DOHH2 (cell line): ENCODE measurements at regions not wholly inside any gene's neighbourhood (a gene's known extent, or its start where the extent isn't known, plus 50 kb on each side); places are given as distances from the start of the nearest gene placed in this dataset.

Experiments used
- EZH2phosphoT487 ChIP-seq: fragments of 200-600 bp; sonication (generic); IDR thresholded peaks from 2 replicates; pipeline ENCODE4 v1.6.1; 2017; ENCODE audit warnings: borderline replicate concordance, mild to moderate bottlenecking, antibody characterized with exemption, low read length, moderate library complexity, mixed read lengths
- TF ChIP-seq, protein P1 (sequence below): fragments of 200-600 bp; sonication (generic); IDR thresholded peaks from one replicate; pipeline ENCODE4 v1.5.1; 2014; ENCODE audit warnings: antibody characterized with exemption, mild to moderate bottlenecking, low read depth, low read length; ENCODE audit not compliant: poor library complexity, severe bottlenecking

DNA sequence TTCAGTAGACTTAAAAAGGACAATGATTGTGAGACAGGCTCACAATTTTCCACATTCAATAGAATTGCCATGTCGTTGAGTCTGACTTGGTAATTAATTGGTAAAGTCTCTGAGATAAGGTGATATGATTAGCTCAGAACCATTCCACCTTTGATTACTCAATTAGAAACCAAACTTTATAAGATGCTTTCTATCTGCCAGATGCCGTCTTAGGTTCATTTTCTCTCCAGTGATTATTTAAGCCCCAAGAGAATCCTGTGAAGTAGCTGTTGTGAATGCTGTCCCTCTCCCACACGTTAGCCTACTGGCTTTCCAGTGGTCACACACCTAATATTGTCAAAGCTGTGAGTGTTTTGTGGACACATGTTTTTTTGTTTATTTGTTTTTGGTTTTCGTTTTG is 528.9 kb upstream of the ZNF462 start:
- TF ChIP-seq, protein P1, sequence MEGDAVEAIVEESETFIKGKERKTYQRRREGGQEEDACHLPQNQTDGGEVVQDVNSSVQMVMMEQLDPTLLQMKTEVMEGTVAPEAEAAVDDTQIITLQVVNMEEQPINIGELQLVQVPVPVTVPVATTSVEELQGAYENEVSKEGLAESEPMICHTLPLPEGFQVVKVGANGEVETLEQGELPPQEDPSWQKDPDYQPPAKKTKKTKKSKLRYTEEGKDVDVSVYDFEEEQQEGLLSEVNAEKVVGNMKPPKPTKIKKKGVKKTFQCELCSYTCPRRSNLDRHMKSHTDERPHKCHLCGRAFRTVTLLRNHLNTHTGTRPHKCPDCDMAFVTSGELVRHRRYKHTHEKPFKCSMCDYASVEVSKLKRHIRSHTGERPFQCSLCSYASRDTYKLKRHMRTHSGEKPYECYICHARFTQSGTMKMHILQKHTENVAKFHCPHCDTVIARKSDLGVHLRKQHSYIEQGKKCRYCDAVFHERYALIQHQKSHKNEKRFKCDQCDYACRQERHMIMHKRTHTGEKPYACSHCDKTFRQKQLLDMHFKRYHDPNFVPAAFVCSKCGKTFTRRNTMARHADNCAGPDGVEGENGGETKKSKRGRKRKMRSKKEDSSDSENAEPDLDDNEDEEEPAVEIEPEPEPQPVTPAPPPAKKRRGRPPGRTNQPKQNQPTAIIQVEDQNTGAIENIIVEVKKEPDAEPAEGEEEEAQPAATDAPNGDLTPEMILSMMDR: no peak
- TF ChIP-seq EZH2phosphoT487: no peak
